ENCODE measurements at regions not wholly inside any gene's neighbourhood (a gene's known extent, or its start where the extent isn't known, plus 50 kb on each side); places are given as distances from the start of the nearest gene placed in this dataset.

- TF ChIP-seq POLR2AphosphoS5 (IDR thresholded peaks at IDR 0.05; ENCODE audit: borderline replicate concordance, low read depth, low read length) (no peak), EZH2 (IDR thresholded peaks at IDR 0.05) (no peak), FOXP2 (optimal IDR thresholded peaks at IDR 0.05; ENCODE audit: control extremely low read depth, extremely low read length, insufficient read depth) (no peak)
Observed at GRCh38 chr9:105026451-105026850, 98.5 kb upstream of the ABCA1 start.

Data from SK-N-MC (cell line).